AG09319 (cell line): ENCODE measurements at regions not wholly inside any gene's neighbourhood (a gene's known extent, or its start where the extent isn't known, plus 50 kb on each side); places are given as distances from the start of the nearest gene placed in this dataset.

ENCODE experiments used
- DNase-seq: peaks from one replicate; pipeline ENCODE4 v3.0.0-alpha.2; 2010; ENCODE audit warnings: low read depth; ENCODE audit errors: extremely low read depth
- CTCF ChIP-seq: IDR thresholded peaks from 2 replicates; pipeline ENCODE4 v1.5.1; 2011; ENCODE audit warnings: low read depth, mild to moderate bottlenecking, inconsistent platforms, low read length, moderate library complexity

- DNase-seq = no peak
- TF ChIP-seq CTCF = no peak
These were observed 70.0 kb upstream of the UBE2E1 start for GRCh38 chr3:23735535-23736326.

- no peak for TF ChIP-seq CTCF
- DNase-seq = no peak
These were observed 66.8 kb upstream of the UBE2E1 start for GRCh38 chr3:23738944-23739343.

- TF ChIP-seq CTCF = no peak
- DNase-seq = no peak
These were observed 66.2 kb upstream of the UBE2E1 start for GRCh38 chr3:23739536-23739935.

GRCh38 chr3:23740517-23740965, 65.2 kb upstream of the UBE2E1 start:
- TF ChIP-seq CTCF = no peak
- DNase-seq = no peak

- no peak for DNase-seq
- TF ChIP-seq CTCF = no peak
These were observed 64.6 kb upstream of the UBE2E1 start for GRCh38 chr3:23741036-23741706.

- DNase-seq = no peak
- no peak for TF ChIP-seq CTCF
These were observed 62.5 kb upstream of the UBE2E1 start for GRCh38 chr3:23743141-23743784.

GRCh38 chr3:23746441-23746840, 59.3 kb upstream of the UBE2E1 start:
- DNase-seq = no peak

More at GRCh38 chr3:23746441-23746840, 59.3 kb upstream of the UBE2E1 start:
- no peak for TF ChIP-seq CTCF
